DND-41 (cell line): ENCODE measurements at regions not wholly inside any gene's neighbourhood (a gene's known extent, or its start where the extent isn't known, plus 50 kb on each side); places are given as distances from the start of the nearest gene placed in this dataset.

ENCODE experiments used
- EZH2 ChIP-seq: IDR thresholded peaks from 3 replicates; pipeline ENCODE4 v1.6.1; 2012; ENCODE audit warnings: borderline replicate concordance, low read depth, mild to moderate bottlenecking, moderate library complexity, low read length, inconsistent platforms; ENCODE audit not compliant: severe bottlenecking
- TF ChIP-seq, protein P1 (sequence below): IDR thresholded peaks from 2 replicates; pipeline ENCODE4 v1.5.1; 2012; ENCODE audit warnings: borderline replicate concordance, low read length, moderate library complexity, mild to moderate bottlenecking; ENCODE audit not compliant: poor library complexity, severe bottlenecking; ENCODE audit errors: extremely low read depth

- no peak for TF ChIP-seq EZH2
- TF ChIP-seq, protein P1, sequence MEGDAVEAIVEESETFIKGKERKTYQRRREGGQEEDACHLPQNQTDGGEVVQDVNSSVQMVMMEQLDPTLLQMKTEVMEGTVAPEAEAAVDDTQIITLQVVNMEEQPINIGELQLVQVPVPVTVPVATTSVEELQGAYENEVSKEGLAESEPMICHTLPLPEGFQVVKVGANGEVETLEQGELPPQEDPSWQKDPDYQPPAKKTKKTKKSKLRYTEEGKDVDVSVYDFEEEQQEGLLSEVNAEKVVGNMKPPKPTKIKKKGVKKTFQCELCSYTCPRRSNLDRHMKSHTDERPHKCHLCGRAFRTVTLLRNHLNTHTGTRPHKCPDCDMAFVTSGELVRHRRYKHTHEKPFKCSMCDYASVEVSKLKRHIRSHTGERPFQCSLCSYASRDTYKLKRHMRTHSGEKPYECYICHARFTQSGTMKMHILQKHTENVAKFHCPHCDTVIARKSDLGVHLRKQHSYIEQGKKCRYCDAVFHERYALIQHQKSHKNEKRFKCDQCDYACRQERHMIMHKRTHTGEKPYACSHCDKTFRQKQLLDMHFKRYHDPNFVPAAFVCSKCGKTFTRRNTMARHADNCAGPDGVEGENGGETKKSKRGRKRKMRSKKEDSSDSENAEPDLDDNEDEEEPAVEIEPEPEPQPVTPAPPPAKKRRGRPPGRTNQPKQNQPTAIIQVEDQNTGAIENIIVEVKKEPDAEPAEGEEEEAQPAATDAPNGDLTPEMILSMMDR: peak; percentile 57
These were observed 73.7 kb downstream of the TM2D3 start for GRCh38 chr15:101578443-101578894.
